ENCODE measurements at regions not wholly inside any gene's neighbourhood (a gene's known extent, or its start where the extent isn't known, plus 50 kb on each side); places are given as distances from the start of the nearest gene placed in this dataset.
"Not testable (repeated sequence)": the region's sequence is repeated elsewhere in the genome, so short reads cannot be mapped to it uniquely, and the experiment has no call there.

- no peak for DNase-seq (ENCODE audit: low read depth in 1 of 2, low spot score in 1 of 2)
Observed at GRCh38 chr11:103800406-103801114, 235.9 kb upstream of the DDI1 start.

DNA sequence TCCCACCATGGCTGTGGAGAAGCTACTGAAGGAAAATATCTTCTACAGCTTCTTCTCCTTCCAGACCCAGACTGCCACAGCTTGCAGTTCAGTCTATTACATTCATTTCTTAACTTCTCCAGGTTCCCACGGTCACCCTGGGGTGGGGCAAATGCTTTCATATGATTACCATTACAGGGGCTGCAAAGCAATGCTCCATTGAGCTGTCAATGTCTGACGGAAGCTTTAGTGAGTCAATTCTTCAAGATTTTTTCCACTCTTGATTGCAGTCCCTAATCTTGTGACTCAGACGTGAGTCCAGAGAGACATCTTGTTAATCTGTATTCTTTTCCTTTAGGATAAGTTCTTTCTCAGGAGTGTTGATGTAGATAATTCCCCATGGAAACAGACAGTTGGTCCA is 233.4 kb upstream of the DDI1 start:
- DNase-seq (ENCODE audit: low read depth in 1 of 2, low spot score in 1 of 2): no peak

GRCh38 chr11:103805688-103806009 is 230.8 kb upstream of the DDI1 start:
- DNase-seq (ENCODE audit: low read depth in 1 of 2, low spot score in 1 of 2): no peak

- no peak for DNase-seq (ENCODE audit: low read depth in 1 of 2, low spot score in 1 of 2)
Observed at GRCh38 chr11:103806130-103806895, 230.1 kb upstream of the DDI1 start.

DNA sequence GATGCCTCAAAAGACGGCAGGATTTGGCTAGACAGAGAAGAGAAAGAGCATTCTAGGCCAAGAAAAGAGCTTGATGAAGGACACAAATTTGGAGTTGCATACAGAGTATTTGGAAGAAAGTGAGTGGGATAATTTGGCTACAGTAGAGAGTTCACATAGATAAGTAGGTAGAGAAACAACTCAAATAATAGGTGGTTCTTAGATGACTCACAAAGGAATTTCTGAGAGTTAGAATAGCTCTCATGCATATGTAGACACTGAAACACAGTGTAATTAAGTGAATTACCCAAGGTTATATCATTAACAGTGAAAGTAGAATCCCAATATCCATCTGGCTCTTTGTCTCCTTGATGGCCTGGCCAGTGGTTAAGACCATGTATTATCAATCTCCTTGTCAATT is 228.6 kb upstream of the DDI1 start:
- no peak for DNase-seq (ENCODE audit: low read depth in 1 of 2, low spot score in 1 of 2)

- no peak for DNase-seq (ENCODE audit: low read depth in 1 of 2, low spot score in 1 of 2)
Observed at GRCh38 chr11:103808252-103808651, 228.2 kb upstream of the DDI1 start.

DNA sequence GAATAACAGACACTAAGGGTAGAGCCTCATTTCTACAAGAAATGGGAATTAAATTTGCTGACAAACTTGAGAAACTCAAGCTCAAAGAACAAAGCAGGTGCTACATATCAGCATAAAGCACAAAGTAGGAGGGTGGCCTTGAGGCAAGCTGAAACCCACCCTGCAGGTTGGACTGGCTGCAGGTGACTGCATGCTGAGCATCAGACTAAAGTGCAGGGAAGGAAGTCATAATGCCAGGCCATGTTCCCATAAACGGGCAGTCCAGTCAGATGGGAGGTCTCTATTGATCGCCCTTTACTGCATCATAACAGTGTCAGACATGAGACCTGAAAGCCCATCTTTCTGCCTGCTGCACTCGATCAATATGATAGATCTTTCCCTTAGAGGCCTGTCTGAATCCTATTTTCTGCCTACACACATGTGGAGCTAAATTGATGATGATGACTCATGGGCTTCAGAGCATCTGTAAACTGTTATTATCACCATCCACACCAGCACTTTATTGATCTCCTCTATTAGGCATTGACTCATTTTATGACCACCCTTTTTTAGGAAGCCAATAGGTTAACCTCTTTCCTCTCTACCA is 224.5 kb upstream of the DDI1 start:
- no peak for DNase-seq (ENCODE audit: low read depth in 1 of 2, low spot score in 1 of 2)

DNA sequence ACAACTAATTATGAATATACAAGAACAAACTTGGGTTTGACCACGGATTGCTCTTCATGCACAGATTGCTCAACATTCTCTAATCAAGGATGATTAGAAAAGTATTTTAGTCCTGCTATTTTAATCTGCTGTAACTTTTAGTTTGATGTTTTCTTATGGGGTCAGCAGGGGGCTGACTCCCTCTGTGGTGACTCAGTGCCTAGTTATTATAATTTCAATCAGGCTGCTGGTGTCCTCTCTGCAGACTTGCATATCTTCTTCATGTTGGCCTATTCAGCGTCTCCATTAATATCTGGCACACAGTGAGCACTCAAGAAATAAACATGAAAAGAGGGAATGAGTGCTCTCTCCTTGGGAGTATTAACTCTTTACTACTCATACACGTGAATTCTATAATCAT is 223.8 kb upstream of the DDI1 start:
- DNase-seq (ENCODE audit: low read depth in 1 of 2, low spot score in 1 of 2): no peak

DNA sequence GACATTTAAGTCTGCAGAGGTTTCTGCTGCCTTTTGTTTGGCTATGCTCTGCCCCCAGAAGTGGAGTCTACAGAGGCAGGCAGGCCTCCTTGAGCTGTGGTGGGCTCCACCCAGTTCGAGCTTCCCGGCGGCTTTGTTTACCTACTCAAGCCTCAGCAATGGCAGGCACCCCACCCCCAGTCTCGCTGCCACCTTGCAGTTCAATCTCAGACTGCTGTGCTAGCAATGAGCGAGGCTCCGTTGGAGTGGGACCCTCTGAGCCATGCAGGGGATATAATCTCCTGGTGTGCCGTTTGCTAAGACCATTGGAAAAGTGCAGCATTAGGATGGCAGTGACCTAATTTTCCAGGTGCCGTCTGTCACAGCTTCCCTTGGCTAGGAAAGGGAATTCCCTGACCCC is 216.1 kb upstream of the DDI1 start:
- DNase-seq (ENCODE audit: low read depth in 1 of 2, low spot score in 1 of 2): not testable (repeated sequence)

- no peak for DNase-seq (ENCODE audit: low read depth in 1 of 2, low spot score in 1 of 2)
Observed at GRCh38 chr11:103824116-103824515, 212.3 kb upstream of the DDI1 start.

DNA sequence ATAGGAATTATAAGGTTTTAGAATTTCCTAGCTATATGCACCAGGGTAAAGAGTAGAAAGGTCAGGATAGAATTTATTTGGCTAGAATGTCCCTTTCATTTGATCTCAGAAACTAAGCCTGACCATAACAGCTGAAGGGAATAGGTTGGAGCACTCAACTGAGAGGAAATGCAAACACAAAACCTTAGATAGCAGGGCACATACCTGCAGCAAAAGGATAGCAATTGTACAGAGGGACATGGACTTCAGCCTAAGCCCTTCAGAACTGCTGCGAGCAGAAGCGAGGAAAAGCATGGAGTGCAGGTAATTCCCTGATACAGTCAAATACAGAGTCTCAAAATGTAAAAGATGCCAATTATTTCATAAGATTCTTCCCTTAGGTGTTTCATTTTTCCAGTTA is 211.0 kb upstream of the DDI1 start:
- DNase-seq (ENCODE audit: low read depth in 1 of 2, low spot score in 1 of 2): no peak

DNA sequence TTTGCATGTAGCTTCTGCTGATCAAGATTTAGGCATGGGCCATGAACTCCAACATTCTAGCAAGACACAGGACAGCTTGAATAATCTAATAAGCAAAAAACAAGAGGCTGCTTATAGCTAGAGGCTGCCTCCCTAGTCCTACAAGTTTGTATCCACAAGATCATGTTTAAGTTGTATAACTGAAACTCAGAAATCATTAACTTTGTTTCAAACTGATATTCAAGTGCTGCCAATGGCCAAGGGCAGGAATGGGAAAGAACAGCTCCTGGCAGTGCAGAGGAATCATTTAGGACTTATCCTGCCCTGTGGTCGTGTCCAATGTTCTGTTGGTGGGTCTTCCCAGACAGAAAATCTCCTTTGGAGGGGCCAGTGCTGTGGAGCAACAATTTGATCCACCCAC is 209.6 kb upstream of the DDI1 start:
- no peak for DNase-seq (ENCODE audit: low read depth in 1 of 2, low spot score in 1 of 2)

DNA sequence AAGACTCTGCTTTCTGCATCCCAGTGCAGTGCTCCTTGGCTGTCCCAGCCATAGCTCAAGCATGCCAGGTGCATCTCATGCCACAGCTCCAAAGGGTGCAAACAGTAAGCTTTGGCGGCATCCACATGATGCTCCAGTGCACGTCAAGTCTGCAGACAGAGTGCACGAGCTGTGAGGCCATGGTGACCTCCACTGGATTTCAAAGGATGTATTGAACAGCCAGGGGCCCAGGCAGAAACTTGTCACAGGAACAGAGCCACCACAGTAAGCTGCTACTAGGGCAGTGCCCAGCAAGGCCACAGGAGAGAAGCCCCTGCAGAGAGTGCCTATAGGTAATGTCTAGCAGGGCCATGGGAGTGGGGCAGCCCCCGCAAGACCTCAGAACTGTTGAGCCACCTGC is 206.8 kb upstream of the DDI1 start:
- no peak for DNase-seq (ENCODE audit: low read depth in 1 of 2, low spot score in 1 of 2)

DNA sequence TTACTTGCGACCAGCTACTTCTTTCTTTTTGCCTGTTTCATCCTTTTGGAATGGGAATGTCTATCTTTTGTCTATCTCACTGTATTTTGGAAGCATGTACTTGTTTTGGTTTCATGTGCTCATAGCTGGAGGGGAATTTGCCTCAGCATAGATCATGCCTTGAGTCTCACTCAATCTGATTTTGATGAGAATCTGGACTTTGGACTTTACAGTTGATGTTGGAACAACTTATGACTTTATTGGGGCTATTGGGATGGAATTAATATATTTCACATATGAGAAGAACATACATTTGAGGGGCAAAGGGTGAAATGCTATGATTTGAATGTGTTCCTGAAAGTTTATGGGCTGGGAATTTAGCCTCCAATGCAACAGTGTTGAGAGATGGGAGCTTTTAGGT is 206.2 kb upstream of the DDI1 start:
- no peak for DNase-seq (ENCODE audit: low read depth in 1 of 2, low spot score in 1 of 2)

- DNase-seq (ENCODE audit: low read depth in 1 of 2, low spot score in 1 of 2): no peak
Observed at GRCh38 chr11:103832762-103833161, 203.7 kb upstream of the DDI1 start.

GRCh38 chr11:103842191-103842590 is 194.2 kb upstream of the DDI1 start:
- DNase-seq (ENCODE audit: low read depth in 1 of 2, low spot score in 1 of 2): no peak

DNA sequence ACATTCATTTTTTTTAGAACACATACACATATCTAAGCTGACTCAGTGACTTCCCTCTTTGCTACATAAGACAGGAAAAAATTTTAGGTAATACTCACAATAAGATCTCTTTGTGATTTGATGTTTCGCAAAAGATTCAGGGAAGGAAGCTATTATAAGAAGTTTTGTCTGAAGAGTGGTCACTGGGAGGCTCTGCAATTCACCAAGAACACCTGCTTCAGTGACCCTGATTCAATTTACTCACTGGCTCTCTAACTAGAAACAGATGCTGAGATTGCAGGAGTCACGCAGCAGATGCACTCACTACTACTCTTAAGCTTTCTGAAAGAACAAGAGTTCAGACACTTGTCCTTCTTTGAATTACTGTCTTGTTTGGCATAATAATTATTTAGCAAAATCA is 193.6 kb upstream of the DDI1 start:
- DNase-seq (ENCODE audit: low read depth in 1 of 2, low spot score in 1 of 2): no peak

DNA sequence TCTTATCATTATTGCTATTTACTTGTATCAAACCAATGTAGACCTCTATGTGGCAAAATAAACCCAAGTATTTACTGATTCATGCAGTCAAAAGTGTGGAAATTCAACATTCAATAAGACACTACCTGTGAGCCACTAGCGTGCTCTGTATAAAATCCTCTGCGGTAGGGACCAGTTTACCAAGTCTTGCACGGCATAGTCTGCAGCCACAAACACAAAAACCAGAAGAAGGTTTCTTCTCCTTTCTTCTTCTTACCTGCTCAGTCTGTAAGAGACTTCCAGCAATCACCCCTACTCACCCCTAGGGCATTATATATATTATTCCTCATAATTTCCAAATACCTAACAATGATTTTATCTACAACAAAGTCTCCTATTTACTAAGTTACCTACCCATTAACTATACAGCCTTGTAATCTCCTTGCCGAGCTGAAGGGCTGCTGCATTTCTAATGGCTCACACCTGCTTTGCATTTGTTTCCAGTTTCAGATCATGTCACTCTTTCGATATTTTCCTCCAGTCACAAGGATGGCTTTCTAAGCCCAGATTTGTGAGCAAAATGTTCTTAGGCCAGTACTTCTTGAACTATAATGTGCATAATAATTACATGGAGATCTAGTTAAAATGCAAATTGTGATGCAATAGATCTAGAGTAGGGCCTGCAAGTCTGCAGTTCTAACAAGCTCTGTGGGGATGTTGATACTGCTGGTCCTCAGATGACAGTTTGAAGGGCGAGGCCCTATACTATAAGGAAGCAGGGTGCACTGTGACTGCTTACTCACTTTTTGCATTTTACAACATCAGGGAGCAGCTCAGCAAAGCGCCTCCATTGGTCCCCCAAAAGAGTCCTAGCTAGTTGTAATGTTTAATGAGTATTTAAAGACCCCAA is 191.9 kb upstream of the DDI1 start:
- DNase-seq (ENCODE audit: low read depth in 1 of 2, low spot score in 1 of 2): no peak

DNA sequence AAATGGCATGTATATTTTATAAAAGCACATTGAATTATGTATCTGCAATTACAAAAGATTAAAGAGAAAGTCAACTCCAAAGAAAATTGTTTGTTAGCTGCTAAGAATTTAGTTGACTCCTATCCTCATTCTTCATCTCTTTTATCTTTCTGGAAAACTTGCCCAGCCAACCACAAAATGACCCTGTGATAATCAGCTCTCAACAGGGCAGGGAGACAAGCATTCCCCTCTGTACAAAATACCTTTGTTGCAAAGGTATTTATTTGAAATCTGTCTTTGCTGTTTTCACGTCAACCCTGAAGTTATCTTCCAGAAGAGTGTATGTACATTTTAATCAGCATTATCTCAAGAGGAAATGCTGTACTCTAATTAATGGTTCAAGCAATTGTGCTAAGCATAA is 191.1 kb upstream of the DDI1 start:
- no peak for DNase-seq (ENCODE audit: low read depth in 1 of 2, low spot score in 1 of 2)

DNA sequence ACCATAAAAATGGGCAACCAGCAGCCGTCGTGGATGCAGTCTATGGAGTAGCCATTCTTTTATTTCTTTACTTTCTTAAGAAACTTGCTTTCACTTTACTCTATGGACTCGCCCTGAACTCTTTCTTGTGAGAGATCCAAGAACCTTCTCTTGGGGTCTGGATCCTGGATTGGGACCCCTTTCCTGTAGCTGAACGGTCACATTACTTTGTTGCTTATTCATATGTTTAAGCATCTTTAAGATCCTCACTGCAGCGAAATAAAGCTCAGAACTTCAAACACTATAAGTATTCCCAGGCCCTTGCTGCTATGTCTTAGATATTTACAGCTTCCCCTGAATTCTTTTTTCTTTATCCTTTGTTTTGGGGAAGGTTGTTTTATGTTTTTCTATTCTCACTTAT is 187.8 kb upstream of the DDI1 start:
- no peak for DNase-seq (ENCODE audit: low read depth in 1 of 2, low spot score in 1 of 2)

DNA sequence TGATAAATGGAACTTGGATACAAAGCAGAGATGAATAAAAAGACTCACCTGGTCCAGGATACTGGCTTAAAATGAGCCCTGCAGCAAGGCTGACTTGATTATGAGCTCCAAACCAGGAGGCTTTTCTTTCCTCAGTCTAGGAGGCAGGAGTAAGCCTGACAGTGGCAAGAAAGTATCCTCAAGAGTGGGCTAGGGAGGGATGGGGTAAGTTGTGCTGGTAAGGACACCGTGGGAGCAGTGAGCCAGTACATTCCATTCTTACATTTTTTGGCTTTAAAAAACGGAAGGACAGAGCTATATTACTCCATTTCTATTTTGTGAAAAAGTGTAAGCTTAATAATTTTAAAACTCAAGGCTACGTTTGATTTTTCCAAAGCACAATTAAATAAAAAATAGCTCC is 187.1 kb upstream of the DDI1 start:
- DNase-seq (ENCODE audit: low read depth in 1 of 2, low spot score in 1 of 2): no peak

All from activated T-helper 1 cell treated with anti-CD3 and anti-CD28 coated beads, Interleukin-2, amount 50 U/mL, for 16 hours (primary cell).